ENCODE measurements at regions not wholly inside any gene's neighbourhood (a gene's known extent, or its start where the extent isn't known, plus 50 kb on each side); places are given as distances from the start of the nearest gene placed in this dataset.

- DNase-seq (ENCODE audit: extremely low read depth in 1 of 2, low read depth in 1 of 2), result no peak
Observed at GRCh38 chr5:89946508-89946907, 463.0 kb downstream of the CETN3 start.

- DNase-seq (ENCODE audit: extremely low read depth in 1 of 2, low read depth in 1 of 2), result no peak
Observed at GRCh38 chr5:89942171-89942570, 467.4 kb downstream of the CETN3 start.

- DNase-seq (ENCODE audit: extremely low read depth in 1 of 2, low read depth in 1 of 2), result no peak
Observed at GRCh38 chr5:89936576-89936975, 473.0 kb downstream of the CETN3 start.

- DNase-seq (ENCODE audit: extremely low read depth in 1 of 2, low read depth in 1 of 2), result no peak
Observed at GRCh38 chr5:89934069-89934468, 475.5 kb downstream of the CETN3 start.

- no peak for DNase-seq (ENCODE audit: extremely low read depth in 1 of 2, low read depth in 1 of 2)
Observed at GRCh38 chr5:89932771-89933181, 476.8 kb downstream of the CETN3 start.

GRCh38 chr5:89930591-89931392, 478.8 kb downstream of the CETN3 start:
- DNase-seq (ENCODE audit: extremely low read depth in 1 of 2, low read depth in 1 of 2), result no peak

- no peak for DNase-seq (ENCODE audit: extremely low read depth in 1 of 2, low read depth in 1 of 2)
Observed at GRCh38 chr5:89929834-89930233, 479.7 kb downstream of the CETN3 start.

- no peak for DNase-seq (ENCODE audit: extremely low read depth in 1 of 2, low read depth in 1 of 2)
Observed at GRCh38 chr5:89929173-89929572, 480.4 kb downstream of the CETN3 start.

- no peak for DNase-seq (ENCODE audit: extremely low read depth in 1 of 2, low read depth in 1 of 2)
Observed at GRCh38 chr5:89922161-89922560, 487.4 kb downstream of the CETN3 start.

GRCh38 chr5:89917112-89917511, 492.4 kb downstream of the CETN3 start:
- no peak for DNase-seq (ENCODE audit: extremely low read depth in 1 of 2, low read depth in 1 of 2)

- no peak for DNase-seq (ENCODE audit: extremely low read depth in 1 of 2, low read depth in 1 of 2)
Observed at GRCh38 chr5:89916131-89916530, 493.4 kb downstream of the CETN3 start.

GRCh38 chr5:89908876-89909275, 500.7 kb downstream of the CETN3 start:
- no peak for DNase-seq (ENCODE audit: extremely low read depth in 1 of 2, low read depth in 1 of 2)

- no peak for DNase-seq (ENCODE audit: extremely low read depth in 1 of 2, low read depth in 1 of 2)
Observed at GRCh38 chr5:89904442-89904841, 505.1 kb downstream of the CETN3 start.

- no peak for DNase-seq (ENCODE audit: extremely low read depth in 1 of 2, low read depth in 1 of 2)
Observed at GRCh38 chr5:89901983-89902382, 507.6 kb downstream of the CETN3 start.

GRCh38 chr5:89901346-89901745, 508.2 kb downstream of the CETN3 start:
- DNase-seq (ENCODE audit: extremely low read depth in 1 of 2, low read depth in 1 of 2), result no peak

- DNase-seq (ENCODE audit: extremely low read depth in 1 of 2, low read depth in 1 of 2), result no peak
Observed at GRCh38 chr5:89900346-89900745, 509.2 kb downstream of the CETN3 start.

GRCh38 chr5:89899559-89899958, 510.0 kb downstream of the CETN3 start:
- no peak for DNase-seq (ENCODE audit: extremely low read depth in 1 of 2, low read depth in 1 of 2)

GRCh38 chr5:89893546-89893945, 516.0 kb downstream of the CETN3 start:
- DNase-seq (ENCODE audit: extremely low read depth in 1 of 2, low read depth in 1 of 2), result no peak

- no peak for DNase-seq (ENCODE audit: extremely low read depth in 1 of 2, low read depth in 1 of 2)
Observed at GRCh38 chr5:89885670-89886069, 523.9 kb downstream of the CETN3 start.

- no peak for DNase-seq (ENCODE audit: extremely low read depth in 1 of 2, low read depth in 1 of 2)
Observed at GRCh38 chr5:89883967-89884366, 525.6 kb downstream of the CETN3 start.

GRCh38 chr5:89878140-89879132, 531.1 kb downstream of the CETN3 start:
- DNase-seq (ENCODE audit: extremely low read depth in 1 of 2, low read depth in 1 of 2), result no peak

GRCh38 chr5:89871906-89872305, 537.6 kb downstream of the CETN3 start:
- no peak for DNase-seq (ENCODE audit: extremely low read depth in 1 of 2, low read depth in 1 of 2)

All from activated CD8-positive, alpha-beta memory T cell treated with anti-CD3 and anti-CD28 coated beads for 1 hour (primary cell).